Amniotic epithelial cell (primary cell): ENCODE measurements at regions not wholly inside any gene's neighbourhood (a gene's known extent, or its start where the extent isn't known, plus 50 kb on each side); places are given as distances from the start of the nearest gene placed in this dataset.

Experiments used
- DNase-seq: peaks from one replicate; pipeline ENCODE4 v3.0.0-alpha.2; 2010; ENCODE audit warnings: low read depth

DNA sequence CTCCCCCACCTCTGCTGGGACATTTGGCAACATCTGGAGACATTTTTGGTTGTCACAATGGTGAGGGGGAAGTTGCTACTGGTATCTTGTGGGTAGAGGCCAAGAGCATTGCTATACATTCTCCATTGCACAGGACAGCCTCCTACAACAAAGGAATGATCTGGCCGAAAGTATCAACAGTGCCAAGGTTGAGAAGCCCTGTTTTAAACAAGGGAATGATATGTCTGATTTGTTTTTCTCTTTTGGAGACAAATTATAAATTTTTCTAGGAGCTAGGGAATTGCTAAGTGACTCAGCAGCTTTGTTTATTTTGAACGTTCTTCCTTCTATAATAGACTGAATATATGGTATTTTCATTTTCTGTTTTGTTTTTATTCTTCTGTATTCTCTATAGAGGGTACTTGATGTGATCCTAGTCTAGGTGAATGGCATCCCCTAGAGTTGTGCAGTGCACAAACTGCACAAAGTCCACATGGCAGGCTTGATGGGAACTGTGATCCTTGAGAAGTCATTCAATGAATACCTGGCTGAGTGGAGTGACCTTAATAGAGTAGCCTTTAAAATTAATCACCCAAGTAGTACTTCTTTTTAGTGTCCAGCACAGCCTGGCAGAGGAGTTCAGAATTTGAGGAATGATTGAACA is 288.6 kb upstream of the USP24 start:
- peak; percentile 30 for DNase-seq

GRCh38 chr1:55500601-55501000 is 285.4 kb upstream of the USP24 start:
- DNase-seq, result no peak

DNA sequence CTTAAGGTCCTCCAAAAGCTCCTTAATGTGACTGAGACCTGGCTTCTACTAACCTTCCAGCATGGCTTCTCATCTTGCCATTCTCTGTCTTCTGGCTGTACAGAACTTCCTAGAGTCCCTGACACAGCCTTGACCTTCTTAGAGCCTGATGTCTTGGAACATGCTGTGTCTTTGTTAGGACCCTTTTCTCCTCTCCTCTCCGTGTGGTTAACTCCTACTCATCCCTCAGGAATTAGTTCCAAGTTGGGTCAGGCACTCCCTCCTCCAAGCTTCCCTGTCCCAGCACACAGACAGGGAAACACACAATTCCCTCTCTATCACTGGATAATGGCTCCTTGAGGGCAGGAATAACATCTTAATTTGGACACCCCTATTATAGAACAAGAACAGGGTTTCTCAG is 275.4 kb upstream of the USP24 start:
- DNase-seq, result peak; percentile 57

GRCh38 chr1:55484173-55484572 is 269.0 kb upstream of the USP24 start:
- no peak for DNase-seq

- DNase-seq, result no peak
These were observed 268.4 kb upstream of the USP24 start for GRCh38 chr1:55483523-55483922.

DNA sequence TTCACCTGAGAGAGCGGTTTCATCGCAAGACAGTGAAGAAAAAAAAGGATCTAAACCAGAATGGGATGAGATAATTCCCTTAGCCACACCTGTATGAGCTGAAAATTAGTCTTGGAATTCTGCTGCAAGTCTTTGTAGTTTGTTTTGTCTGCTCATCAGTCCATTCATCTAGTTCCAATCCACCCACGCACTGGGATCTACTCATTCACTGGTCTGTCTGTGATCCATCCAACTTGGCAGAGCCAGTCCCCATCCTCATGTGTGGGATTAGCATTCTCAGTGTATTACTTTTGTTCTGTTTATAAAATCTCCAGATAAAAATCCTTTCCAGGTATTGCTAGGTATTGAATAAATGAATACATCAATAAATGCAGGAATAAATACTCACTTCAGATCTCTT is 266.5 kb upstream of the USP24 start:
- peak; percentile 43 for DNase-seq

- no peak for DNase-seq
These were observed 265.0 kb upstream of the USP24 start for GRCh38 chr1:55480029-55480795.

GRCh38 chr1:55478742-55479141 is 263.6 kb upstream of the USP24 start:
- peak; percentile 43 for DNase-seq

GRCh38 chr1:55477953-55478352 is 262.8 kb upstream of the USP24 start:
- DNase-seq, result no peak

DNA sequence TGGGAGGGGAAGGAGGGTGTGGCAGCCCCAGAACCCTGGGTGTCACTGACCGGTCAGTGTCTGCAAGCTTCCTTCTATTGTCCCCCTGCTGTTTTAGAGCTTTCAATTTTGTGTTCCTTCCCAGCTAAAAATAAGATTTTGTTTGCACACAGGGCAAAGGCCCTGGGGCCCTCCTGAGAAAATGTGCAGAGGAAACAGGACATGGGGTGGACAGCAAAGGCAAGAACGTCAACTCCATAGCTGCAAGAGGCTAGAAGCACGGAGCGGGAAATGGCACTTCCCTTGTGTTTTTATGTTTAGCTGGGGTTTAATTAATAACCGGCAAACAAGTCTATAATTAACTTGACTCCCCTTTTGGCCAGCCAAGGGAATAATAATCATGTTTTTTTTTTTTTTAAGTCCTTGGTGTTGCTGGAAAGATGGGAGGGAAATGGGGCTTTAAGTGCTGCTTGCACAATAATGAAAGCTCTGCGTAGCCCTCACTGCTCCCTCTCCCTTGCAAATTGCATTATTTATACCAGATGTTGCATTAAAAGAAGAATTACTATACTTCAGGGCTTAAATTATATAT is 261.4 kb upstream of the USP24 start:
- DNase-seq, result no peak

DNA sequence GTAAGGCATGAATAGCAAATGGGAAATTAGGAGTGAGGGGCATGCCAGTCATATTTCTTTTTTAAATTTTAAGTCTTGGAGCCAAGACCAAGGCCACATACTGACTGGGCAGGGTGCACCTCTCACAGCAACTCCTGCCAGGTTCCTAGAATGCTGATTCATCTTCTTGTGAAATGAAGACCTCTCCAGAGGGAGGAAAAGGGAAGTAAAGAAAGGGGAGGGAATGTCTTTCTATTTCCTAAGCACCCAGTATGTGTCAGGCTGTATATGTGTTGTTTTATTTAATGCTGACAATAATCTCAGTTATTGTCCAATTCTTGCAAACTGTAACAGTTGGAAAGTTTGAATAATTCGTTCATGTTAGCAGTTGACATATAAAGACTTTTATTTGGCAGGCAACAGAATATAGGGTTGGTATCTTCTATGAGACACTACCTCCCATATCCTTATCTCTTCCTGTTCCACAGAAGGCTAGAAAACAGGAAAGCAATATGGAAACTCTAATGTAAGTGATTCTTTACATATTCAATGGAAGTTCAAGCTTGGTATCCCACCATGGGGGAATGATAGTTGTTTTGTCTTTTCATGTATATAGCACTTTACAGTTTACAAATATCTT is 259.1 kb upstream of the USP24 start:
- DNase-seq, result peak; percentile 84

GRCh38 chr1:55473661-55474060 is 258.5 kb upstream of the USP24 start:
- no peak for DNase-seq

GRCh38 chr1:55472784-55473183 is 257.6 kb upstream of the USP24 start:
- DNase-seq, result no peak

GRCh38 chr1:55472115-55472514 is 257.0 kb upstream of the USP24 start:
- DNase-seq, result no peak

DNA sequence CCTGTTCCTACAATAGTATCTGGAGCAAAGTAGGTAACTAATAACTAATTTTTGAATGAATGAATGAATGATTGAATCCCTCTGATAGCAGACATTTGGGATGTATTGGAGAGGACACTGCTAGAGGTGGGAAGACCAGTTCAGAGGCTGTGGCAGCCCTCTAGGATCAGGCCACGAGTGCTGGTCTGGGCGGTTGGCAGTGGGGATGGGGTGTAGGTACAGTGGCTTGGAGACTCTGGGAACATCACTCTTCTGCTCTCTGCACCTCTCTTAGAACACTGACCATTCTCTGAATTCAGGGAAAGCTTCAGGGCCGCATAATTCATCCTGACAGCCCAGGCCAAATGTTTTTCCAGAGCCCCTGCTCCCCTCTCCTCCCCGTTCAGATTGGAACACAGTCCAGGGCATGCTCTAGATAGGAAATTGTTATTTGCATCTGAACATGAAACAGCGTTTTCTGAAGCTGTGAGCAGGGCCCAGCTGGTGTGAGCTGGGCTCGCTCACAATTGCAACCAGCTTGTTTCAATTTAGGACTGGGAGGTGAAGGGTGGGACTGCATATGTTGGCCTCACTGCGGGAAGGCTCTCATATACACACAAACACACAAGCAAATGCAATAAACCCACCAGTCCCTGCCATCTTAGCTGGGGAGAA is 253.1 kb upstream of the USP24 start:
- no peak for DNase-seq

DNA sequence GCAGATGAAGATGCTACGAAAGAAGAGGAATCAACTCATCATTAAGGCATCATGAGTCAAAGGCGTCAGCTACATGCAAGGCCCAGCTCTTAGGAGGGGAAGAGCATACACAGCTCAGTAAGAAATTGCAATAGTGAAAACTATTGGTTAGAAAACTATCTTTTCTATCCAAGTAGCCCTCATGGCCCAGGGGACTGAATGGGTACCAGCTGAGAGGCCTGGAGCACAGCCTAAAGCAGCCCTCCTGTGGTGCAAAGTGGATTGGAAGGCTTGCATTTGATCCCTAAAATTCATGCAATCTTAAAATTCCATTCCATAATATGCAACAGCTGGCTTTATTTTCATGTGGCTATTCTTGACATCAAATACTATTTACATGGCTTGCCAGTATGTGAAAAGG is 251.8 kb upstream of the USP24 start:
- DNase-seq, result no peak

DNA sequence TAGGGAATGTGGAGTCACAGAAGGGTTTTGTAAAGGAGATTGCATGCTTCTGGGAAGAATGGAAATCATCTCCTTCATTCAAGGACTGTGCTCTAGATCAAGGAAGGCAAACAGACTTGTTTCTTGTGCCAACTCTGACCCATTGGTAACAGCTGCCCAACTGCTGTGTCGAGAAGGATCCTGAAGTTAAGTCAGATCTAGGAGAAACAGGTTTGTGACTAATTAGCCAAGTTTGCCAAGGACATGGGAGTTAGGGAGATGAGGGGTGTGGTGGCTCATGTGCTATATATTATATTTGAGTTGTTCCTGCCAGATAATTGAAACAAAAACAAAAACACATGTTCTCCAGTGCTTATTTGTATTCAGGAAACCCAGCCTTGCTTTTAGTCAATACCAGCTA is 251.2 kb upstream of the USP24 start:
- DNase-seq, result no peak

- no peak for DNase-seq
These were observed 249.4 kb upstream of the USP24 start for GRCh38 chr1:55464550-55464949.

DNA sequence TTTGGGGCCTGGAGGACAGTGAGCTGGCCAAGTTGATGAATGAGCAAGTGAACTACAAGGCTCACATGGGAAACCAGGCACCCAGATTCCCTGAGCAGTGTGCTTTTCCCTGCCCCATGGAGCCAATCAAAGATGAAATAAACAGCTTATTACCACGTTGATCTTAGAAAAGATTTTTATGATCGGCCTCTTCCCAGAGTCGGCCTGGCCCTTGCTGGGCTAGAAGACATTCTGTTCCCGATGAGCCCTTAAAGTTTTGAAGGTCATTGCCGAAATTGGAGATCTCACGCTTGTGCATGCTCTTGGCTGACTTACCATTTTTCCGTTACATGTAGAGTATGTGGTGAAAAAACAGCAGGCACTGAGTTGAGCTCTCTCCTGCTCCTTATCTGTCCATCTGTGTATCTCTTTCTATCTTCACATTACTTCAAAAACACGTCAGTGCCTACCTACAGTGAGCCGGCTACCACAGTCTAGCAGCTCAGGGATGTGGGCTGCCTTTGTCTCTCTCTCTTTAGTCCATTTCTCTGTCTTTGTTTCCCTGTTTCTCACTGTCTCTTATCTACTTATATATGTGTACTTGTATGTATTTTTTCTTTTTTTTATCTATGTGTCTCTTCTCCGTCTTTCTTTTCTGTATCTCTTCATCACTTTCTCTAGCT is 248.8 kb upstream of the USP24 start:
- DNase-seq, result no peak

- no peak for DNase-seq
These were observed 242.7 kb upstream of the USP24 start for GRCh38 chr1:55457874-55458273.

DNA sequence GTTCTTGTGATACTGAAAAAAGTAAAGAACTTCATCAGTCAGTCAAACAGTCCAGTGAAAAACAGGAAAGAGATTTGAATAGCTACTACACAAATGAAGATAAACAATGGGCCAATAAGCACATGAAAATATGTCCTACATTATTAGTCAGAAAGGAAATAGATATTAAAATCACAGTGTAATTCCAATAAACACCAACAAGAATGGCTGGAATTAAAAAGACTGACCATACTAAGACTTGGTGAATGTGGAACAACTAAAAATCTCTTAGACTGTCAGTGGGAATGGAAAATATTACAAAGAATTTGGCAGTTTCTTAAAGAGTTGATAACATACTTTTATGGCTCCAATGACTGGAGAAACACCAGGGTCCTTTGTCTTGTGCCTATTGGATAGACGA is 241.8 kb upstream of the USP24 start:
- DNase-seq, result no peak

GRCh38 chr1:55448261-55448660 is 233.1 kb upstream of the USP24 start:
- no peak for DNase-seq
